ENCODE measurements at regions not wholly inside any gene's neighbourhood (a gene's known extent, or its start where the extent isn't known, plus 50 kb on each side); places are given as distances from the start of the nearest gene placed in this dataset.

DNA sequence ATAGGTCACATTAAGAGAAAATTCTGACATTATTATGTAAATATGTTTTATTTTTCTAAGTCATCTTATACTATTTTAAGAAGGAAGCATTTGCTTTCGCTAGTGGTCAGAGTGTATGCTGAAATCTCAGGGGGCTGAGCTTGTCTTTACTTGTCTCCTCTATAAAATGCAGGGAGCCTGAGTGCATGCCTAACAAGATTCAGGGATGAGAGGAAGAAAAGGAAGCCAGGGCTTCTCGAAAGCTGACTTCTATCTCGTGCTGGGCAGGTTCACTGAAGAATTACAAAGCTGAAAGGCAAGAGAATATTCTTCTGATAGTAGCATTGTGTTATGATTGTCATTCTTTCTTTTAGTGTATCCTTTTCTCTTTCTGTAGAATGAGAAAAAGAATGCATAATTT, 467.4 kb downstream of the SOX11 start:
- no peak for TF ChIP-seq EZH2phosphoT487 (IDR thresholded peaks at IDR 0.05; ENCODE audit: low read depth, severe bottlenecking, unreplicated experiment)
- TF ChIP-seq, protein P1, sequence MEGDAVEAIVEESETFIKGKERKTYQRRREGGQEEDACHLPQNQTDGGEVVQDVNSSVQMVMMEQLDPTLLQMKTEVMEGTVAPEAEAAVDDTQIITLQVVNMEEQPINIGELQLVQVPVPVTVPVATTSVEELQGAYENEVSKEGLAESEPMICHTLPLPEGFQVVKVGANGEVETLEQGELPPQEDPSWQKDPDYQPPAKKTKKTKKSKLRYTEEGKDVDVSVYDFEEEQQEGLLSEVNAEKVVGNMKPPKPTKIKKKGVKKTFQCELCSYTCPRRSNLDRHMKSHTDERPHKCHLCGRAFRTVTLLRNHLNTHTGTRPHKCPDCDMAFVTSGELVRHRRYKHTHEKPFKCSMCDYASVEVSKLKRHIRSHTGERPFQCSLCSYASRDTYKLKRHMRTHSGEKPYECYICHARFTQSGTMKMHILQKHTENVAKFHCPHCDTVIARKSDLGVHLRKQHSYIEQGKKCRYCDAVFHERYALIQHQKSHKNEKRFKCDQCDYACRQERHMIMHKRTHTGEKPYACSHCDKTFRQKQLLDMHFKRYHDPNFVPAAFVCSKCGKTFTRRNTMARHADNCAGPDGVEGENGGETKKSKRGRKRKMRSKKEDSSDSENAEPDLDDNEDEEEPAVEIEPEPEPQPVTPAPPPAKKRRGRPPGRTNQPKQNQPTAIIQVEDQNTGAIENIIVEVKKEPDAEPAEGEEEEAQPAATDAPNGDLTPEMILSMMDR (IDR thresholded peaks at IDR 0.05; ENCODE audit: poor library complexity) = no peak

All from hepatocyte (in vitro differentiated cells).